GM12878 (cell line): ENCODE measurements at regions not wholly inside any gene's neighbourhood (a gene's known extent, or its start where the extent isn't known, plus 50 kb on each side); places are given as distances from the start of the nearest gene placed in this dataset.

Experiments
- ATAC-seq: fragments of 200-7000 bp; cut with Tn5 transposase; 3 replicates; pipeline ENCODE4 v1.9.1; 2020; ENCODE audit warnings: mild to moderate bottlenecking, moderate library complexity
- BruUV-seq: library from RNA; stranded (reverse); fragments of 400-500 nt; replicated peaks from 2 replicates; lab custom pipeline; 2021; lab: Mats Ljungman, UMichigan
- CTCF ChIA-PET: fragments of 300-600 bp; sonication (Branson Sonifier 250); formaldehyde crosslinking; extraction: SDS; loops from one replicate; lab custom pipeline; 2021; ENCODE audit warnings: inconsistent platforms; lab: Yijun Ruan, JAX
- POLR2A ChIA-PET: fragments of 350-600 bp; formaldehyde crosslinking; extraction: SDS; loops from one replicate; lab custom pipeline; 2021; ENCODE audit warnings: inconsistent platforms; lab: Charles Lee
- RAD21 ChIA-PET: fragments of 300-600 bp; sonication (Branson Sonifier 250); formaldehyde crosslinking; loops from one replicate; lab custom pipeline; 2023; ENCODE audit warnings: antibody characterized with exemption; ENCODE audit not compliant: unreplicated experiment; lab: Charles Lee
- SMC1A ChIA-PET: fragments of 300-600 bp; sonication (Branson Sonifier 250); formaldehyde crosslinking; loops from one replicate; lab custom pipeline; 2023; ENCODE audit not compliant: unreplicated experiment, uncharacterized antibody; lab: Charles Lee
- DNase-seq: peaks from one replicate; pipeline ENCODE4 v3.0.0-alpha.2; 2011; ENCODE audit warnings: low read depth, low spot score
- FAIRE-seq: peaks from 3 replicates; lab custom pipeline; 2011; peaks lifted over from hg19 to GRCh38; lab: Jason Lieb, UNC
- H2AFZ ChIP-seq: 2 replicates; pipeline ENCODE4 v1.6.0; 2011; ENCODE audit warnings: low read depth, low read length, control low read depth; ENCODE audit not compliant: control insufficient read depth
- H3K27ac ChIP-seq: 2 replicates; pipeline ENCODE4 v1.5.1; 2011; ENCODE audit warnings: control low read depth; ENCODE audit not compliant: control insufficient read depth, insufficient read depth
- H3K27me3 ChIP-seq, 2 experiments: replicated peaks in 1 of 2; 2 replicates each; pipeline versions ENCODE4 v1.6.0 to v1.6.1; 2011; ENCODE audit warnings: low read length in 1 of 2; ENCODE audit not compliant: control insufficient read depth in 2 of 2, insufficient read depth in 2 of 2
- H3K36me3 ChIP-seq, 2 experiments: 2 replicates each; pipeline ENCODE4 v1.5.1; 2011; ENCODE audit warnings: low read length in 1 of 2; ENCODE audit not compliant: control insufficient read depth in 2 of 2, insufficient read depth in 2 of 2
- H3K4me1 ChIP-seq: 2 replicates; pipeline ENCODE4 v1.6.1; 2011; ENCODE audit warnings: mild to moderate bottlenecking, low read length, moderate library complexity, mixed read lengths; ENCODE audit not compliant: control insufficient read depth, insufficient read depth
- H3K4me2 ChIP-seq: 2 replicates; pipeline ENCODE4 v1.6.0; 2011; ENCODE audit warnings: control low read depth; ENCODE audit not compliant: control insufficient read depth, insufficient read depth
- H3K4me3 ChIP-seq: fragments of 200-600 bp; sonication (generic); 2 replicates; pipeline ENCODE4 v1.5.1; 2016
- H3K79me2 ChIP-seq: 2 replicates; pipeline ENCODE4 v1.6.0; 2011; ENCODE audit warnings: low read length; ENCODE audit not compliant: control insufficient read depth, insufficient read depth
- H3K9ac ChIP-seq: 2 replicates; pipeline ENCODE4 v1.8.0; 2011; ENCODE audit warnings: low read length, control low read depth, mixed read lengths; ENCODE audit not compliant: control insufficient read depth, insufficient read depth
- H3K9me3 ChIP-seq: replicated peaks from 3 replicates; pipeline ENCODE4 v1.5.1; 2011; ENCODE audit warnings: mild to moderate bottlenecking, low read length; ENCODE audit not compliant: control insufficient read depth, insufficient read depth
- H4K20me1 ChIP-seq: 2 replicates; pipeline ENCODE4 v1.6.0; 2011; ENCODE audit not compliant: control insufficient read depth, insufficient read depth
- CHD4 ChIP-seq: fragments of 200-600 bp; sonication (generic); IDR thresholded peaks from 2 replicates; pipeline ENCODE4 v1.6.1; 2016; ENCODE audit warnings: mild to moderate bottlenecking
- JUNB ChIP-seq: IDR thresholded peaks from 2 replicates; pipeline ENCODE4 v1.6.1; 2016; ENCODE audit warnings: antibody characterized with exemption, mild to moderate bottlenecking
- POU2F2 ChIP-seq: IDR thresholded peaks from 3 replicates; pipeline ENCODE4 v1.6.1; 2011; ENCODE audit warnings: low read depth, mild to moderate bottlenecking, low read length, borderline replicate concordance
- RBBP5 ChIP-seq: fragments of 200-600 bp; sonication (generic); conservative IDR thresholded peaks from 2 replicates; pipeline ENCODE4 v1.6.1; 2016
- TAF1 ChIP-seq: IDR thresholded peaks from 2 replicates; pipeline ENCODE4 v1.6.1; 2011; ENCODE audit warnings: mild to moderate bottlenecking, low read depth, low read length, borderline replicate concordance
- ZBTB11 ChIP-seq: fragments of 450-650 bp; formaldehyde crosslinking; IDR thresholded peaks from 2 replicates; pipeline ENCODE4 v1.5.0; 2022; ENCODE audit warnings: mild to moderate bottlenecking, missing genetic modification characterization
- in situ Hi-C: fragments of 300-500 bp; cut with MboI; formaldehyde crosslinking; loops from 9 replicates; pipeline ENCODE4 v1.14.3; 2018; ENCODE audit warnings: mixed read lengths
- intact Hi-C: fragments of 100-400 bp; cut with micrococcal nuclease; formaldehyde crosslinking; loops from one replicate; pipeline ENCODE4 v1.14.2; 2022; ENCODE audit not compliant: unreplicated experiment

- no peaks in the 10 kb centered on the region for H3K9me3 ChIP-seq
- CTCF ChIA-PET: no interaction called here
- H3K27me3 ChIP-seq: no peaks in the 10 kb centered on the region
- no TSS peak for BruUV-seq
- H4K20me1 ChIP-seq: no peaks in the 10 kb centered on the region
- SMC1A ChIA-PET: no interaction called here
- no peak overlapping the region for H3K4me2 ChIP-seq
- in situ Hi-C loops: no loop called here
- no peak overlapping the region for H2AFZ ChIP-seq
- intact Hi-C loops: no loop called here
- H3K79me2 ChIP-seq: no peaks in the 10 kb centered on the region
- H3K36me3 ChIP-seq: no peaks in the 10 kb centered on the region
- RAD21 ChIA-PET: no interaction called here
- no peak for TF ChIP-seq JUNB
- no peak for TF ChIP-seq RBBP5
- no peak for TF ChIP-seq POU2F2
- no peak for TF ChIP-seq TAF1
- TF ChIP-seq CHD4: no peak
- no peak for TF ChIP-seq ZBTB11 (CRISPR knock-in tag)
- DNase-seq (no peak), ATAC-seq (no peak), FAIRE-seq (no peak)
- no peaks in the 10 kb centered on the region for H3K4me1 ChIP-seq
- no peak overlapping the region for H3K4me3 ChIP-seq
- no peak overlapping the region for H3K27ac ChIP-seq
- H3K9ac ChIP-seq: no peak overlapping the region
- POLR2A ChIA-PET: interaction anchor here (0.6 kb wide), 1 partner anchor 12 kb away, joined by 3 read pairs; no protein-coding TSS in a partner anchor
These were observed 172.1 kb downstream of the RASEF start for GRCh38 chr9:82890865-82891264.
